ENCODE measurements at regions not wholly inside any gene's neighbourhood (a gene's known extent, or its start where the extent isn't known, plus 50 kb on each side); places are given as distances from the start of the nearest gene placed in this dataset.

- Histone ChIP-seq H3K4me1 (ENCODE audit: insufficient read depth, poor library complexity, severe bottlenecking) (no peaks in the 10 kb centered on the region), H3K27me3 (ENCODE audit: insufficient read depth, poor library complexity, severe bottlenecking) (no peaks in the 10 kb centered on the region), H3K27ac (ENCODE audit: poor library complexity, severe bottlenecking) (no peak overlapping the region), H3K36me3 (ENCODE audit: low read depth) (no peaks in the 10 kb centered on the region), H3K4me3 (ENCODE audit: severe bottlenecking) (no peak overlapping the region), H3K9me3 (ENCODE audit: severe bottlenecking) (no peaks in the 10 kb centered on the region)
- TF ChIP-seq CTCF (IDR thresholded peaks at IDR 0.05; ENCODE audit: poor library complexity, severe bottlenecking) = no peak
- no peak for ATAC-seq (ENCODE audit: low read depth)
- DNase-seq (ENCODE audit: low spot score) = no peak
Measured at GRCh38 chr10:78510566-78511323, 477.1 kb downstream of the RPS24 start.

- Histone ChIP-seq H3K27ac (ENCODE audit: poor library complexity, severe bottlenecking) (no peak overlapping the region), H3K4me3 (ENCODE audit: severe bottlenecking) (no peak overlapping the region), H3K9me3 (ENCODE audit: severe bottlenecking) (no peaks in the 10 kb centered on the region), H3K27me3 (ENCODE audit: insufficient read depth, poor library complexity, severe bottlenecking) (no peaks in the 10 kb centered on the region), H3K36me3 (ENCODE audit: low read depth) (no peaks in the 10 kb centered on the region), H3K4me1 (ENCODE audit: insufficient read depth, poor library complexity, severe bottlenecking) (no peaks in the 10 kb centered on the region)
- ATAC-seq (ENCODE audit: low read depth) (no peak), DNase-seq (ENCODE audit: low spot score) (no peak)
- no peak for TF ChIP-seq CTCF (IDR thresholded peaks at IDR 0.05; ENCODE audit: poor library complexity, severe bottlenecking)
Measured at GRCh38 chr10:78511324-78512204, 477.9 kb downstream of the RPS24 start.

GRCh38 chr10:78512205-78512550 lies 478.5 kb downstream of the RPS24 start:
- Histone ChIP-seq H3K4me3 (ENCODE audit: severe bottlenecking) (no peak overlapping the region), H3K27ac (ENCODE audit: poor library complexity, severe bottlenecking) (no peak overlapping the region), H3K4me1 (ENCODE audit: insufficient read depth, poor library complexity, severe bottlenecking) (no peaks in the 10 kb centered on the region), H3K9me3 (ENCODE audit: severe bottlenecking) (no peaks in the 10 kb centered on the region), H3K36me3 (ENCODE audit: low read depth) (no peaks in the 10 kb centered on the region), H3K27me3 (ENCODE audit: insufficient read depth, poor library complexity, severe bottlenecking) (no peaks in the 10 kb centered on the region)
- no peak for TF ChIP-seq CTCF (IDR thresholded peaks at IDR 0.05; ENCODE audit: poor library complexity, severe bottlenecking)
- no peak for DNase-seq (ENCODE audit: low spot score)
- ATAC-seq (ENCODE audit: low read depth) = no peak

- H3K9me3 ChIP-seq (ENCODE audit: severe bottlenecking) = no peaks in the 10 kb centered on the region
- no peak overlapping the region for H3K4me3 ChIP-seq (ENCODE audit: severe bottlenecking)
- peak; percentile 58 for ATAC-seq (ENCODE audit: low read depth)
- no peaks in the 10 kb centered on the region for H3K36me3 ChIP-seq (ENCODE audit: low read depth)
- H3K27me3 ChIP-seq (ENCODE audit: insufficient read depth, poor library complexity, severe bottlenecking) = no peaks in the 10 kb centered on the region
- H3K4me1 ChIP-seq (ENCODE audit: insufficient read depth, poor library complexity, severe bottlenecking) = no peaks in the 10 kb centered on the region
- no peak for DNase-seq (ENCODE audit: low spot score)
- no peak overlapping the region for H3K27ac ChIP-seq (ENCODE audit: poor library complexity, severe bottlenecking)
- TF ChIP-seq CTCF (IDR thresholded peaks at IDR 0.05; ENCODE audit: poor library complexity, severe bottlenecking) = no peak
Measured at GRCh38 chr10:78513330-78513729, 479.7 kb downstream of the RPS24 start.
